Loucy (cell line): ENCODE measurements at regions not wholly inside any gene's neighbourhood (a gene's known extent, or its start where the extent isn't known, plus 50 kb on each side); places are given as distances from the start of the nearest gene placed in this dataset.

ENCODE experiments used
- H2AFZ ChIP-seq: fragments of 200-600 bp; sonication (generic); 2 replicates; pipeline ENCODE4 v1.6.0; 2016; ENCODE audit warnings: antibody characterized with exemption, mild to moderate bottlenecking, low read length, moderate library complexity
- H3F3A ChIP-seq: fragments of 200-600 bp; 2 replicates; pipeline ENCODE4 v1.6.0; 2016; ENCODE audit warnings: antibody characterized with exemption, low read depth, mild to moderate bottlenecking
- H3K27me3 ChIP-seq: fragments of 200-600 bp; sonication (generic); 2 replicates; pipeline ENCODE4 v1.6.1; 2014; ENCODE audit warnings: low read length, mild to moderate bottlenecking; ENCODE audit not compliant: insufficient read depth, poor library complexity, severe bottlenecking
- H3K36me3 ChIP-seq: fragments of 200-600 bp; sonication (generic); 2 replicates; pipeline ENCODE4 v1.6.1; 2016; ENCODE audit warnings: low read length; ENCODE audit not compliant: insufficient read depth
- H3K4me1 ChIP-seq: fragments of 200-600 bp; sonication (generic); 2 replicates; pipeline ENCODE4 v1.5.1; 2014; ENCODE audit warnings: low read length, mild to moderate bottlenecking; ENCODE audit not compliant: insufficient read depth, poor library complexity, severe bottlenecking
- H3K4me2 ChIP-seq: fragments of 200-600 bp; sonication (generic); 2 replicates; pipeline ENCODE4 v1.6.0; 2014; ENCODE audit warnings: antibody characterized with exemption, low read length, low read depth, mild to moderate bottlenecking; ENCODE audit not compliant: poor library complexity, severe bottlenecking
- H3K4me3 ChIP-seq: fragments of 200-600 bp; sonication (generic); 2 replicates; pipeline ENCODE4 v1.5.1; 2014; ENCODE audit warnings: low read length, mild to moderate bottlenecking, mixed read lengths; ENCODE audit not compliant: poor library complexity, severe bottlenecking
- H3K79me2 ChIP-seq: fragments of 200-600 bp; sonication (generic); 2 replicates; pipeline ENCODE4 v1.6.1; 2014; ENCODE audit warnings: low read length; ENCODE audit not compliant: insufficient read depth
- H3K9ac ChIP-seq: fragments of 200-600 bp; sonication (generic); 2 replicates; pipeline ENCODE4 v1.6.0; 2014; ENCODE audit warnings: mild to moderate bottlenecking, low read depth, low read length, moderate library complexity; ENCODE audit not compliant: poor library complexity, severe bottlenecking
- H3K9me2 ChIP-seq: fragments of 200-600 bp; sonication (generic); replicated peaks from 2 replicates; pipeline ENCODE4 v1.6.1; 2016; ENCODE audit warnings: low read depth, low read length, mixed read lengths
- H3K9me3 ChIP-seq: fragments of 200-600 bp; sonication (generic); 2 replicates; pipeline ENCODE4 v1.6.1; 2014; ENCODE audit warnings: mild to moderate bottlenecking, antibody characterized with exemption, low read length, low read depth; ENCODE audit not compliant: insufficient read depth
- H4K20me1 ChIP-seq: fragments of 200-600 bp; sonication (generic); 2 replicates; pipeline ENCODE4 v1.6.0; 2014; ENCODE audit warnings: antibody characterized with exemption, low read length, mild to moderate bottlenecking; ENCODE audit not compliant: insufficient read depth, poor library complexity, severe bottlenecking
- CTCF ChIP-seq: fragments of 200-600 bp; sonication (generic); conservative IDR thresholded peaks from 2 replicates; pipeline ENCODE4 v1.5.1; 2014; ENCODE audit warnings: mild to moderate bottlenecking, antibody characterized with exemption, low read length
- EZH2phosphoT487 ChIP-seq: fragments of 200-600 bp; IDR thresholded peaks from 2 replicates; pipeline ENCODE4 v1.6.1; 2018; ENCODE audit warnings: antibody characterized with exemption, mild to moderate bottlenecking, moderate library complexity, borderline replicate concordance

- Histone ChIP-seq H3K4me2 (no peak overlapping the region), H3K27me3 (no peaks in the 10 kb centered on the region), H3K9ac (no peak overlapping the region), H3K36me3 (no peaks in the 10 kb centered on the region), H3K9me2 (no peaks in the 10 kb centered on the region), H3F3A (no peaks in the 10 kb centered on the region), H4K20me1 (no peaks in the 10 kb centered on the region), H3K79me2 (no peaks in the 10 kb centered on the region), H3K4me1 (no peaks in the 10 kb centered on the region), H2AFZ (no peak overlapping the region), H3K4me3 (no peak overlapping the region), H3K9me3 (no peaks in the 10 kb centered on the region)
- no peak for TF ChIP-seq EZH2phosphoT487
- TF ChIP-seq CTCF: no peak
Measured at GRCh38 chr5:166091931-166092330, 2199.5 kb upstream of the WWC1 start.

GRCh38 chr5:166093312-166093711, 2198.1 kb upstream of the WWC1 start:
- no peaks in the 10 kb centered on the region for H3K27me3 ChIP-seq
- H3K36me3 ChIP-seq: no peaks in the 10 kb centered on the region
- H3K4me2 ChIP-seq: no peak overlapping the region
- TF ChIP-seq CTCF (no peak), EZH2phosphoT487 (no peak)
- no peak overlapping the region for H3K4me3 ChIP-seq
- H3K79me2 ChIP-seq: no peaks in the 10 kb centered on the region
- no peaks in the 10 kb centered on the region for H3K9me3 ChIP-seq
- H4K20me1 ChIP-seq: no peaks in the 10 kb centered on the region
- H2AFZ ChIP-seq: no peak overlapping the region
- H3F3A ChIP-seq: no peaks in the 10 kb centered on the region
- H3K9me2 ChIP-seq: no peaks in the 10 kb centered on the region
- H3K4me1 ChIP-seq: no peaks in the 10 kb centered on the region
- H3K9ac ChIP-seq: no peak overlapping the region

GRCh38 chr5:166102947-166103346, 2188.5 kb upstream of the WWC1 start:
- no peaks in the 10 kb centered on the region for H3K36me3 ChIP-seq
- no peak for TF ChIP-seq EZH2phosphoT487
- no peak for TF ChIP-seq CTCF
- H3K4me2 ChIP-seq: no peak overlapping the region

More at GRCh38 chr5:166102947-166103346, 2188.5 kb upstream of the WWC1 start:
- Histone ChIP-seq H3K9ac (no peak overlapping the region), H3K79me2 (no peaks in the 10 kb centered on the region), H3F3A (no peaks in the 10 kb centered on the region), H3K9me2 (no peaks in the 10 kb centered on the region), H3K9me3 (no peaks in the 10 kb centered on the region), H3K4me3 (no peak overlapping the region), H2AFZ (no peak overlapping the region), H4K20me1 (no peaks in the 10 kb centered on the region), H3K27me3 (no peaks in the 10 kb centered on the region), H3K4me1 (no peaks in the 10 kb centered on the region)
